22Rv1 (cell line): ENCODE measurements at regions not wholly inside any gene's neighbourhood (a gene's known extent, or its start where the extent isn't known, plus 50 kb on each side); places are given as distances from the start of the nearest gene placed in this dataset.

Source experiments
- ZFX ChIP-seq: fragments of 450-650 bp; IDR thresholded peaks from 2 replicates; pipeline ENCODE4 v1.6.1; 2017; ENCODE audit warnings: antibody characterized with exemption, borderline replicate concordance
- TF ChIP-seq, protein P1 (sequence below): fragments of 450-650 bp; IDR thresholded peaks from 2 replicates; pipeline ENCODE4 v1.5.1; 2017; ENCODE audit warnings: mild to moderate bottlenecking

DNA sequence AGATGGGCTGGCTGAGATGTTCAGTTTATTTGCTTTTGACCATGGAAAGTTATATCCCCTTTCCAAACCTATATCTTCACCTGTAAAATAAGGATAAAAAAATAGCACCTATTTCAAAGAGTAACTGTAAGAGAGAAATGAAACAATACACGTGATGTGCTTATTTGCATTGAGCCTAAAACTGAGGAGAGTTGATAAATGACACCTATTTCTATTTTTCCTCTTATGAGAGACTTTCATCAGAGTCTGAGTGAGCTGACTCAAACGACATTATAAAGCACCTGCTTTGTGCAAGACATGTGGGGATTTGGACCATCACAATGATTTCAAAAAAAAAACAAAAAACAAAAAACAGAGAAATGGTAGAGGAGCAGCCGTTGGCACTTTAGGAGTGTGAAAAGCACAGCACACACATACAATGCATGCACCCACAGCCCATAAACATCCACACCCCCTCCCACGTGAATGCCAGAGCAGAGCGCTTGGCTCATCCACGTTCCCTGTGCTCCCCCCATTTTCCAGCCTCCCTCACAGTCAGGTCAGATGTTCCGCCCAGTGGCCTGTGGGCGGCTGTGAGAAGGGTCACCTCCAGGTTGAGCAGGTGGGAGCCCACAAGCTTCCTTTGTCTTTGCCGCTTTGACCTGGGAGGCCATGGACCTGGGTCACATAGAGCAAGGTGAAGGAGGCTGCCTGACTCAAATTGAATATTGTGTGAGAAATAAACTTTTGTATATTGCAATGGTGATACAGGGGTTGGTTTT lies 253.2 kb upstream of the ZNF32 start:
- TF ChIP-seq, protein P1, sequence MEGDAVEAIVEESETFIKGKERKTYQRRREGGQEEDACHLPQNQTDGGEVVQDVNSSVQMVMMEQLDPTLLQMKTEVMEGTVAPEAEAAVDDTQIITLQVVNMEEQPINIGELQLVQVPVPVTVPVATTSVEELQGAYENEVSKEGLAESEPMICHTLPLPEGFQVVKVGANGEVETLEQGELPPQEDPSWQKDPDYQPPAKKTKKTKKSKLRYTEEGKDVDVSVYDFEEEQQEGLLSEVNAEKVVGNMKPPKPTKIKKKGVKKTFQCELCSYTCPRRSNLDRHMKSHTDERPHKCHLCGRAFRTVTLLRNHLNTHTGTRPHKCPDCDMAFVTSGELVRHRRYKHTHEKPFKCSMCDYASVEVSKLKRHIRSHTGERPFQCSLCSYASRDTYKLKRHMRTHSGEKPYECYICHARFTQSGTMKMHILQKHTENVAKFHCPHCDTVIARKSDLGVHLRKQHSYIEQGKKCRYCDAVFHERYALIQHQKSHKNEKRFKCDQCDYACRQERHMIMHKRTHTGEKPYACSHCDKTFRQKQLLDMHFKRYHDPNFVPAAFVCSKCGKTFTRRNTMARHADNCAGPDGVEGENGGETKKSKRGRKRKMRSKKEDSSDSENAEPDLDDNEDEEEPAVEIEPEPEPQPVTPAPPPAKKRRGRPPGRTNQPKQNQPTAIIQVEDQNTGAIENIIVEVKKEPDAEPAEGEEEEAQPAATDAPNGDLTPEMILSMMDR: no peak
- TF ChIP-seq ZFX: no peak
